ENCODE measurements at regions not wholly inside any gene's neighbourhood (a gene's known extent, or its start where the extent isn't known, plus 50 kb on each side); places are given as distances from the start of the nearest gene placed in this dataset.
"Not testable (repeated sequence)": the region's sequence is repeated elsewhere in the genome, so short reads cannot be mapped to it uniquely, and the experiment has no call there.

GRCh38 chr12:96085475-96085874 lies 50.1 kb upstream of the LTA4H start:
- H3K4me3 ChIP-seq: no peak overlapping the region
- 91 to 92% methylated on average over 1 of the region's 1 CpG for WGBS, 2 donors
- intact Hi-C loops (cut with DNase I): no loop called here
- no peak for DNase-seq
- H3K4me1 ChIP-seq: peaks cover 0 to 4% (median 0%) of the 10 kb centered on the region in 3 donors
- H3K36me3 ChIP-seq: no peaks in the 10 kb centered on the region
- no peaks in the 10 kb centered on the region for H3K9me3 ChIP-seq
- no peak overlapping the region for H3K27ac ChIP-seq
- TF ChIP-seq, protein P1, sequence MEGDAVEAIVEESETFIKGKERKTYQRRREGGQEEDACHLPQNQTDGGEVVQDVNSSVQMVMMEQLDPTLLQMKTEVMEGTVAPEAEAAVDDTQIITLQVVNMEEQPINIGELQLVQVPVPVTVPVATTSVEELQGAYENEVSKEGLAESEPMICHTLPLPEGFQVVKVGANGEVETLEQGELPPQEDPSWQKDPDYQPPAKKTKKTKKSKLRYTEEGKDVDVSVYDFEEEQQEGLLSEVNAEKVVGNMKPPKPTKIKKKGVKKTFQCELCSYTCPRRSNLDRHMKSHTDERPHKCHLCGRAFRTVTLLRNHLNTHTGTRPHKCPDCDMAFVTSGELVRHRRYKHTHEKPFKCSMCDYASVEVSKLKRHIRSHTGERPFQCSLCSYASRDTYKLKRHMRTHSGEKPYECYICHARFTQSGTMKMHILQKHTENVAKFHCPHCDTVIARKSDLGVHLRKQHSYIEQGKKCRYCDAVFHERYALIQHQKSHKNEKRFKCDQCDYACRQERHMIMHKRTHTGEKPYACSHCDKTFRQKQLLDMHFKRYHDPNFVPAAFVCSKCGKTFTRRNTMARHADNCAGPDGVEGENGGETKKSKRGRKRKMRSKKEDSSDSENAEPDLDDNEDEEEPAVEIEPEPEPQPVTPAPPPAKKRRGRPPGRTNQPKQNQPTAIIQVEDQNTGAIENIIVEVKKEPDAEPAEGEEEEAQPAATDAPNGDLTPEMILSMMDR (IDR thresholded peaks at IDR 0.05): no peak
- TF ChIP-seq POLR2A (IDR thresholded peaks at IDR 0.05): no peak
- H3K27me3 ChIP-seq: no peaks in the 10 kb centered on the region

- H3K36me3 ChIP-seq; H3K9me3 ChIP-seq; H3K27ac ChIP-seq; intact Hi-C loops (cut with DNase I); H3K4me3 ChIP-seq; DNase-seq; H3K4me1 ChIP-seq; H3K27me3 ChIP-seq: not testable (repeated sequence)
Measured at GRCh38 chr12:96086190-96086589, 50.8 kb upstream of the LTA4H start.

GRCh38 chr12:96091833-96092232 lies 56.4 kb upstream of the LTA4H start:
- Histone ChIP-seq H3K36me3 (no peaks in the 10 kb centered on the region), H3K9me3 (no peaks in the 10 kb centered on the region), H3K4me3 (no peak overlapping the region), H3K27me3 (no peaks in the 10 kb centered on the region), H3K27ac (no peak overlapping the region), H3K4me1 (peaks cover 0 to 18% (median 4%) of the 10 kb centered on the region in 3 donors)
- intact Hi-C loops (cut with DNase I): no loop called here
- TF ChIP-seq POLR2A (IDR thresholded peaks at IDR 0.05): no peak
- TF ChIP-seq, protein P1 (IDR thresholded peaks at IDR 0.05): peak in 1 of 6 experiments; percentile 53
- WGBS, 2 donors: 100% methylated on average over 1 of the region's 1 CpG; no CpG with 5 or more reads in 1 of the 2 donors
- no peak for DNase-seq

GRCh38 chr12:96093543-96094196 lies 58.3 kb upstream of the LTA4H start:
- no peaks in the 10 kb centered on the region for H3K27me3 ChIP-seq
- TF ChIP-seq, protein P1 (IDR thresholded peaks at IDR 0.05): no peak
- no peak for TF ChIP-seq POLR2A (IDR thresholded peaks at IDR 0.05)
- no peak for DNase-seq
- H3K27ac ChIP-seq: peak overlapping the region in 2 of 4 donors; percentile 13 to 23
- no peaks in the 10 kb centered on the region for H3K9me3 ChIP-seq
- H3K36me3 ChIP-seq: no peaks in the 10 kb centered on the region
- no peak overlapping the region for H3K4me3 ChIP-seq
- 64 to 65% methylated on average over 6 of the region's 6 CpGs for WGBS, 2 donors
- intact Hi-C loops (cut with DNase I): no loop called here
- peaks cover 0 to 18% (median 4%) of the 10 kb centered on the region in 3 donors for H3K4me1 ChIP-seq

- no peaks in the 10 kb centered on the region for H3K36me3 ChIP-seq
- no peak overlapping the region for H3K4me3 ChIP-seq
- H3K4me1 ChIP-seq: peaks cover 0 to 18% (median 4%) of the 10 kb centered on the region in 3 donors
- H3K27me3 ChIP-seq: no peaks in the 10 kb centered on the region
- WGBS, 2 donors: 10 to 25% methylated on average over 4 of the region's 4 CpGs
- intact Hi-C loops (cut with DNase I): no loop called here
- H3K27ac ChIP-seq: peak overlapping the region in 2 of 4 donors; percentile 13 to 23
- H3K9me3 ChIP-seq: no peaks in the 10 kb centered on the region
- DNase-seq: no peak
- TF ChIP-seq POLR2A (IDR thresholded peaks at IDR 0.05): no peak
- TF ChIP-seq, protein P1 (IDR thresholded peaks at IDR 0.05): no peak
Measured at GRCh38 chr12:96094201-96094600, 58.8 kb upstream of the LTA4H start.

- no peaks in the 10 kb centered on the region for H3K9me3 ChIP-seq
- H3K27me3 ChIP-seq: no peaks in the 10 kb centered on the region
- no peak for DNase-seq
- H3K27ac ChIP-seq: no peak overlapping the region
- TF ChIP-seq, protein P1 (IDR thresholded peaks at IDR 0.05): no peak
- no peak for TF ChIP-seq POLR2A (IDR thresholded peaks at IDR 0.05)
- intact Hi-C loops (cut with DNase I): no loop called here
- peaks cover 0 to 20% (median 4%) of the 10 kb centered on the region in 3 donors for H3K4me1 ChIP-seq
- H3K36me3 ChIP-seq: no peaks in the 10 kb centered on the region
- no peak overlapping the region for H3K4me3 ChIP-seq
- WGBS, 2 donors: 63 to 100% methylated on average over 1 to 2 of the region's 2 CpGs
Measured at GRCh38 chr12:96098631-96099030, 63.2 kb upstream of the LTA4H start.
